AG04449 (cell line): ENCODE measurements at regions not wholly inside any gene's neighbourhood (a gene's known extent, or its start where the extent isn't known, plus 50 kb on each side); places are given as distances from the start of the nearest gene placed in this dataset.
A peak's percentile ranks its signal among the peaks of the same experiment; 100 is the strongest.
"Not testable (repeated sequence)": the region's sequence is repeated elsewhere in the genome, so short reads cannot be mapped to it uniquely, and the experiment has no call there.

ENCODE experiments used
- CTCF ChIA-PET: fragments of 350-600 bp; formaldehyde crosslinking; extraction: SDS; loops from one replicate; lab custom pipeline; 2021; ENCODE audit warnings: antibody characterized with exemption; lab: Yijun Ruan, JAX
- POLR2A ChIA-PET: fragments of 400-600, 350-600 bp; formaldehyde crosslinking; extraction: SDS; loops from one replicate; lab custom pipeline; 2020; ENCODE audit warnings: antibody characterized with exemption, inconsistent platforms; lab: Yijun Ruan, JAX
- DNase-seq: peaks from one replicate; pipeline ENCODE4 v3.0.0-alpha.2; 2010; ENCODE audit warnings: low read depth, low spot score
- H3K4me3 ChIP-seq: 2 replicates; pipeline ENCODE4 v1.5.1; 2011; ENCODE audit warnings: low read depth, mild to moderate bottlenecking, control low read depth, low read length
- CTCF ChIP-seq: IDR thresholded peaks from one replicate; pipeline ENCODE4 v1.5.1; 2011; ENCODE audit warnings: mild to moderate bottlenecking, moderate library complexity, low read length, control low read depth, inconsistent platforms; ENCODE audit not compliant: insufficient read depth; ENCODE audit errors: missing control alignments

DNA sequence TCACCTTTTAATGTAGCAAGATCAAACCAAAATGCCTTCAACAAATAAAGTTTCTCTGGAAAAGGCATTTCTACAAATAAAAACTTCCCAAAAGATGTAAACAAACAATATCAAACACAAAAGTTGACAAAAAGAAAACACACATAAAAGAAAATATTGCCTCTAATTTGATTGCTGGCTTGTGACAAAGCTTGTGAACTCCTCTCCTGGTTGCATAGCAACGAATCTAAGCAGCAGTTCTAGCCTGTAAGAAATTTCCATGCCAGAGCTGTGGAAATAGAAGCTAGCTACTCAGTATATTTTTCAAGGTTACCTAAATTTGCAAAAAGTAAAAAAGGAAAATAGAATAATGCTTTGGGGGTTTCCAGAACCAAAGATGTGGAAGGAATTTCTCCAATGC lies 173.9 kb upstream of the CDK1 start:
- ChIA-PET POLR2A (no interaction called here), CTCF (interaction anchor here (0.9 to 3.0 kb wide), 4 partner anchors 9 to 170 kb away, joined by 3 to 12 read pairs (median 4); no protein-coding TSS in a partner anchor)

DNA sequence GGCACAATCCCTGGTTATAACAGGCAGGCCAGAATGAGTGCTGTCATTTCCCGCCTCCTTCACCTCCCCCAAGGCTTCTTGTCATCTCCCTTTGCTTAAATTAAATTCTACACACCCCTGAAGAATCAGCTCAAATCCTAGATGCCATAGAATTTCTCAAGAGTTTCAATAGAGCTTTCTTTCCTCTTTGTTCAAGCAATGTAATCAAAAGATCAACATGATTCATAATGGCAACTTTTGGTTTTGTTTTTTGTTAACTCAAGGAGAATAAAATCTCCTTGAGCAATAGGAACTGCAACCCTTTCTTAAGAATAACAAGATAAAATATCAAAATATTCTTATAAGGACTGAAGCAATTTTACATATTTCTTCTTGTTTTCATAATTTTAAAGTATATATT lies 180.8 kb upstream of the CDK1 start:
- TF ChIP-seq CTCF, result no peak
- CTCF ChIA-PET, result interaction anchor here (1.0 to 1.2 kb wide), 3 partner anchors 11 to 152 kb away, joined by 3 to 4 read pairs (median 4); no protein-coding TSS in a partner anchor
- POLR2A ChIA-PET, result no interaction called here
- no peak overlapping the region for H3K4me3 ChIP-seq
- DNase-seq, result no peak

More for the DNA sequence above, 173.9 kb upstream of the CDK1 start:
- TF ChIP-seq CTCF, result no peak
- no peak overlapping the region for H3K4me3 ChIP-seq
- no peak for DNase-seq

DNA sequence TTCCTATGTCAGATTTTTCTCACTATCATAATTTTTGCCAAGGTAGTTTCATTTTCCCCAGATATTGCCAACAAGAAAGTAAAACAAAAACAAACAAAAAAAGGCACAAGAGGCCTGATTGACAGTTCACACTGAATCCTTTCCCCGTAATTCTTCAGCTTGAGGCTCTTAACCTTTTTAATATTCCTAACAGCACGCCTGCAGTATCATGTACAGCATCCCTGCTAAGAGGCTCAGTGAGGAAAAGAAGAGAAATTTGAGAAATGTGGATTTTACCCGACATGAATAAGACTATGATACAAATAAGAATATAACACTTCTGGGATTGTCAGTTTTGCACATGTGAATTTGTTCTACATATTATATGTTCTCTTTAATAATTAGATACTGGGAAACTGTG lies 182.4 kb upstream of the CDK1 start:
- POLR2A ChIA-PET, result no interaction called here
- no peak for DNase-seq
- CTCF ChIA-PET, result interaction anchor here (1.5 to 2.6 kb wide), 2 partner anchors 9 to 51 kb away, joined by 5 to 12 read pairs; no protein-coding TSS in a partner anchor
- TF ChIP-seq CTCF, result no peak
- H3K4me3 ChIP-seq, result no peak overlapping the region

- ChIA-PET POLR2A (no interaction called here), CTCF (interaction anchor here (0.8 to 2.6 kb wide), 3 partner anchors 8 to 52 kb away, joined by 3 to 12 read pairs (median 5); no protein-coding TSS in a partner anchor)
- H3K4me3 ChIP-seq, result no peak overlapping the region
- DNase-seq, result no peak
- peak; percentile 5 for TF ChIP-seq CTCF
Observed at GRCh38 chr10:60594476-60595051, 183.7 kb upstream of the CDK1 start.

DNA sequence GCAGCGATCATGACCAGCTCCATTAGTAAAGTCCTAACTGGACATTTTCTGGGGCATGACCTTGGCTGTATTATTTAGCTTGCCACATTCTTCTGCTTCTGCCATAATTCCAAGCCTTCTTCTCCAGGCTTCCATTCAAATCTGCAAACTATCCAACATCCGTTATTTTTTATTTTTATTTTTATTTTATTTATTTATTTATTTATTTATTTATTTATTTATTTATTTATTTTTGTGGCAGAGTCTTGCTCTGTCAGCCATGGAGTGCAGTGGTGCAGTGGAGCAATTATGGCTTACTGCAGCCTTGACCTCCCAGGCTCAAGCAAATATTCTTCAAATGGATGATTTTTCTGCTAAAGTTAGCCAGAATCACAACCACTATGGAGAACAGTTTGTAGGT lies 187.2 kb upstream of the CDK1 start:
- TF ChIP-seq CTCF, result no peak
- CTCF ChIA-PET, result no interaction called here
- DNase-seq, result no peak
- H3K4me3 ChIP-seq, result no peak overlapping the region
- POLR2A ChIA-PET, result no interaction called here

DNA sequence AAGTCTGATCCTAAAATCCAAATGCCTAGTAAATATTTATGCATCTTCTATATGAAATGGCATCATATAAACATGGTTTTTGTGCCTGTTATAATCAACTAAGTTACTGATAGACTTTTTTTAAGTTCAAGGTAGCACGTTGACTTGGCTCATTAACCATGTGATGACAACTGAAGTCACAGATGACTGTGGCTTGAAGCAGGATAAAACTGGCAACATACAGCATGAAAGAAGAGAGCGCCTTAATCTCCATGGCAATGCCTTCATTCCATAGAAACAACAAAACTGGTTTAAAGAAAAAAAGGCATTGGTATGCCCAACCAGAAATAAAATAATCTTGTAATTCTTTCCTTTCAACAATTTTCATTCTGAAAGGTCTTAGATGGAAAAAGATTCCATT lies 188.9 kb upstream of the CDK1 start:
- DNase-seq, result no peak
- ChIA-PET POLR2A (no interaction called here), CTCF (no interaction called here)
- H3K4me3 ChIP-seq, result no peak overlapping the region
- TF ChIP-seq CTCF, result no peak

DNA sequence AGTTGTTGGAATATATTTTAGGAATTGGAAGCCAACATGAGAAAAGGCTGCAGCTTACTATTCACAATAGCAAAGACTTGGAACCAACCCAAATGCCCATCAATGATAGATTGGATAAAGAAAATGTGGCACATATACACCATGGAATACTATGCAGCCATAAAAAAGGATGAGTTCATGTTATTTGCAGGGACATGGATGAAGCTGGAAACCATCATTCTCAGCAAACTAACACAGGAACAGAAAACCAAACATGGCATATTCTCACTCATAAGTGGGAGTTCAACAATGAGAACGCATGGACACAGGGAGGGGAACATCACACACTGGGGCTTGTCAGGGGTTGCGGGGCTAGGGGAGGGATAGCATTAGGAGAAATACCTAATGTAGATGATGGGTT lies 192.1 kb upstream of the ANK3 start:
- CTCF ChIA-PET, result interaction anchor here (1.2 kb wide), 1 partner anchor 137 kb away, joined by 3 read pairs; no protein-coding TSS in a partner anchor
- H3K4me3 ChIP-seq, DNase-seq, POLR2A ChIA-PET: not testable (repeated sequence)
